ENCODE measurements at regions not wholly inside any gene's neighbourhood (a gene's known extent, or its start where the extent isn't known, plus 50 kb on each side); places are given as distances from the start of the nearest gene placed in this dataset.

- no peak for TF ChIP-seq CTCF (IDR thresholded peaks at IDR 0.05)
- no peak for TF ChIP-seq ZFX (IDR thresholded peaks at IDR 0.05; ENCODE audit: borderline replicate concordance)
These were observed 320.9 kb upstream of the C1orf87 start for GRCh38 chr1:60394436-60394835.
